Esophagus muscularis mucosa (tissue), 4 donors: ENCODE measurements at regions not wholly inside any gene's neighbourhood (a gene's known extent, or its start where the extent isn't known, plus 50 kb on each side); places are given as distances from the start of the nearest gene placed in this dataset.

Experiments
- DNase-seq: peaks from one replicate; pipeline ENCODE4 v3.0.0-alpha.2; 2017; ENCODE audit errors: extremely low spot score
- H3K27ac ChIP-seq, 4 donors: fragments of 200-600 bp; sonication (generic); replicated peaks in 1 of 4; 1 replicate in 3 of 4; 2 replicates in 1 of 4; pipeline ENCODE4 v1.5.1; 2016 to 2019; ENCODE audit warnings: mild to moderate bottlenecking in 1 of 4
- H3K27me3 ChIP-seq, 4 donors: fragments of 200-600 bp; sonication (generic); one replicate each; pipeline versions ENCODE4 v1.5.1 to v1.6.0; 2016 to 2019
- H3K36me3 ChIP-seq, 4 donors: fragments of 200-600 bp; sonication (generic); one replicate each; pipeline ENCODE4 v1.5.1; 2016 to 2019
- H3K4me1 ChIP-seq, 4 donors: fragments of 200-600 bp; sonication (generic); one replicate each; pipeline ENCODE4 v1.5.1; 2016 to 2019
- H3K4me3 ChIP-seq, 4 donors: fragments of 200-600 bp; sonication (generic); 1 replicate in 2 of 4; 2 replicates in 2 of 4; pipeline ENCODE4 v1.5.1; 2016 to 2019; ENCODE audit warnings: mild to moderate bottlenecking in 4 of 4, moderate library complexity in 1 of 4
- H3K9me3 ChIP-seq, 4 donors: fragments of 200-600 bp; sonication (generic); 1 replicate in 3 of 4; 2 replicates in 1 of 4; pipeline ENCODE4 v1.5.1; 2016 to 2019
- CTCF ChIP-seq, 3 experiments: fragments of 200-600 bp in 2 of 3; fragments of 450-650 bp in 1 of 3; sonication (generic) in 2 of 3; IDR thresholded peaks; one replicate each; pipeline ENCODE4 v1.5.1; 2017 to 2019; ENCODE audit warnings: antibody characterized with exemption in 3 of 3, mild to moderate bottlenecking in 2 of 3, moderate library complexity in 1 of 3
- EP300 ChIP-seq: sonication (generic); formaldehyde crosslinking; IDR thresholded peaks from one replicate; pipeline ENCODE4 v1.6.1; 2017; ENCODE audit warnings: antibody characterized with exemption
- POLR2A ChIP-seq: fragments of 450-650 bp; IDR thresholded peaks from one replicate; pipeline ENCODE4 v1.6.1; 2017; ENCODE audit warnings: antibody characterized with exemption, moderate library complexity, mild to moderate bottlenecking, low read depth
- POLR2AphosphoS5 ChIP-seq, 2 donors: sonication (generic); formaldehyde crosslinking; IDR thresholded peaks; one replicate each; pipeline ENCODE4 v1.6.1; 2017; ENCODE audit warnings: antibody characterized with exemption in 2 of 2
- WGBS: methylation state at CpG from one replicate; pipeline ENCODE4 v1.1.5; 2018; 5-methylcytosine and 5-hydroxymethylcytosine counted together
- intact Hi-C: fragments of 100-400 bp; cut with DNase I; formaldehyde crosslinking; loops from one replicate; pipeline ENCODE4 v1.15.1; 2023

GRCh38 chr18:38330573-38330972 lies 765.0 kb upstream of the CELF4 start:
- H3K36me3 ChIP-seq, result no peaks in the 10 kb centered on the region
- no peaks in the 10 kb centered on the region for H3K9me3 ChIP-seq
- no peak for TF ChIP-seq CTCF (IDR thresholded peaks at IDR 0.05)
- TF ChIP-seq POLR2A, result no peak
- TF ChIP-seq POLR2AphosphoS5 (IDR thresholded peaks at IDR 0.05), result no peak
- no peak for TF ChIP-seq EP300
- intact Hi-C loops, result no loop called here
- WGBS, result 86% methylated on average over 3 of the region's 3 CpGs
- no peak overlapping the region for H3K27ac ChIP-seq
- DNase-seq, result no peak
- no peaks in the 10 kb centered on the region for H3K27me3 ChIP-seq
- no peaks in the 10 kb centered on the region for H3K4me1 ChIP-seq
- no peak overlapping the region for H3K4me3 ChIP-seq

- Histone ChIP-seq H3K4me1 (no peaks in the 10 kb centered on the region), H3K27ac (no peak overlapping the region), H3K4me3 (no peak overlapping the region), H3K9me3 (no peaks in the 10 kb centered on the region), H3K27me3 (no peaks in the 10 kb centered on the region), H3K36me3 (no peaks in the 10 kb centered on the region)
- no peak for DNase-seq
- TF ChIP-seq POLR2AphosphoS5 (IDR thresholded peaks at IDR 0.05), result no peak
- TF ChIP-seq CTCF (IDR thresholded peaks at IDR 0.05), result no peak
- intact Hi-C loops, result no loop called here
Observed at GRCh38 chr18:38329145-38329544, 763.5 kb upstream of the CELF4 start.

- Histone ChIP-seq H3K36me3 (no peaks in the 10 kb centered on the region), H3K4me1 (no peaks in the 10 kb centered on the region), H3K27ac (no peak overlapping the region), H3K4me3 (no peak overlapping the region), H3K9me3 (peaks cover 0 to 7% (median 0%) of the 10 kb centered on the region in 4 donors), H3K27me3 (no peaks in the 10 kb centered on the region)
- no peak for DNase-seq
- intact Hi-C loops, result no loop called here
- WGBS, result 65% methylated on average over 1 of the region's 1 CpG
- TF ChIP-seq POLR2A, result no peak
- no peak for TF ChIP-seq POLR2AphosphoS5 (IDR thresholded peaks at IDR 0.05)
- no peak for TF ChIP-seq CTCF (IDR thresholded peaks at IDR 0.05)
- TF ChIP-seq EP300, result no peak
Observed at GRCh38 chr18:38322206-38322605, 756.6 kb upstream of the CELF4 start.

- Histone ChIP-seq H3K27me3 (no peaks in the 10 kb centered on the region), H3K4me3 (no peak overlapping the region), H3K9me3 (peaks cover 0 to 7% (median 0%) of the 10 kb centered on the region in 4 donors), H3K36me3 (no peaks in the 10 kb centered on the region), H3K27ac (no peak overlapping the region), H3K4me1 (no peaks in the 10 kb centered on the region)
- no peak for TF ChIP-seq POLR2A
- no peak for TF ChIP-seq POLR2AphosphoS5 (IDR thresholded peaks at IDR 0.05)
- TF ChIP-seq CTCF (IDR thresholded peaks at IDR 0.05), result no peak
- intact Hi-C loops, result no loop called here
- no peak for DNase-seq
- WGBS, result 65% methylated on average over 3 of the region's 3 CpGs
Observed at GRCh38 chr18:38321262-38321661, 755.7 kb upstream of the CELF4 start.

GRCh38 chr18:38318416-38318815 lies 752.8 kb upstream of the CELF4 start:
- no peaks in the 10 kb centered on the region for H3K4me1 ChIP-seq
- intact Hi-C loops, result no loop called here
- TF ChIP-seq POLR2AphosphoS5 (IDR thresholded peaks at IDR 0.05) (no peak), EP300 (no peak), POLR2A (no peak), CTCF (IDR thresholded peaks at IDR 0.05) (no peak)
- no peak for DNase-seq
- H3K27me3 ChIP-seq, result no peaks in the 10 kb centered on the region
- H3K4me3 ChIP-seq, result no peak overlapping the region
- peaks cover 0 to 7% (median 0%) of the 10 kb centered on the region in 4 donors for H3K9me3 ChIP-seq
- H3K36me3 ChIP-seq, result no peaks in the 10 kb centered on the region
- no peak overlapping the region for H3K27ac ChIP-seq
